Kidney (tissue), 13 donors: ENCODE measurements at regions not wholly inside any gene's neighbourhood (a gene's known extent, or its start where the extent isn't known, plus 50 kb on each side); places are given as distances from the start of the nearest gene placed in this dataset.
A peak's percentile ranks its signal among the peaks of the same experiment; 100 is the strongest.

Experiments used
- DNase-seq, 5 donors: peaks; one replicate each; pipeline ENCODE4 v3.0.0-alpha.2; 2013 to 2020
- FAIRE-seq: peaks from 2 replicates; lab custom pipeline; 2012; peaks lifted over from hg19 to GRCh38; lab: Jason Lieb, UNC
- H3K27ac ChIP-seq, 2 donors: one replicate each; pipeline ENCODE4 v1.7.0; 2013; ENCODE audit warnings: low read depth in 2 of 2, low read length in 2 of 2, inconsistent platforms in 1 of 2
- H3K27me3 ChIP-seq: one replicate; pipeline ENCODE4 v1.7.1; 2013; ENCODE audit warnings: low read length, inconsistent platforms; ENCODE audit not compliant: control insufficient read depth, insufficient read depth
- H3K36me3 ChIP-seq, 3 donors: one replicate each; pipeline versions ENCODE4 v1.7.0 to v1.7.1; 2013; ENCODE audit warnings: low read length in 3 of 3, control low read depth in 1 of 3, inconsistent platforms in 1 of 3; ENCODE audit not compliant: insufficient read depth in 3 of 3, control insufficient read depth in 2 of 3
- H3K4me1 ChIP-seq, 3 donors: one replicate each; pipeline versions ENCODE4 v1.7.0 to v1.7.1; 2013; ENCODE audit warnings: low read length in 3 of 3, inconsistent platforms in 1 of 3, low read depth in 1 of 3; ENCODE audit not compliant: control insufficient read depth in 2 of 3, insufficient read depth in 2 of 3
- H3K4me3 ChIP-seq, 3 donors: one replicate each; pipeline versions ENCODE4 v1.7.0 to v1.8.1; 2013; ENCODE audit warnings: low read length in 3 of 3, control low read depth in 1 of 3, inconsistent platforms in 1 of 3
- H3K9ac ChIP-seq, 3 donors: one replicate each; pipeline versions ENCODE4 v1.7.0 to v1.7.1; 2013; ENCODE audit warnings: low read length in 3 of 3, control low read depth in 1 of 3, inconsistent platforms in 1 of 3
- H3K9me3 ChIP-seq, 3 donors: one replicate each; pipeline versions ENCODE4 v1.7.0 to v1.7.1; 2013; ENCODE audit warnings: low read length in 3 of 3, control low read depth in 1 of 3, inconsistent platforms in 1 of 3; ENCODE audit not compliant: control insufficient read depth in 2 of 3, insufficient read depth in 1 of 3
- intact Hi-C: fragments of 100-400 bp; cut with DNase I; formaldehyde crosslinking; loops from one replicate; pipeline ENCODE4 v1.11.1; 2022
- TF ChIP-seq, protein P1 (sequence below): IDR thresholded peaks from 3 replicates; pipeline ENCODE4 v1.5.1; 2012; ENCODE audit warnings: mild to moderate bottlenecking, moderate library complexity, borderline replicate concordance; ENCODE audit not compliant: insufficient read depth; ENCODE audit errors: extremely low read depth
- donor health status: control.
- donor health status: control.
- donor health status: control.
- donor health status: control.
- donor health status: control.
- donor health status: DM: yes; HTN: yes; CAD: no.
- donor health status: Normal renal cell carcinoma (clear cell type).

DNA sequence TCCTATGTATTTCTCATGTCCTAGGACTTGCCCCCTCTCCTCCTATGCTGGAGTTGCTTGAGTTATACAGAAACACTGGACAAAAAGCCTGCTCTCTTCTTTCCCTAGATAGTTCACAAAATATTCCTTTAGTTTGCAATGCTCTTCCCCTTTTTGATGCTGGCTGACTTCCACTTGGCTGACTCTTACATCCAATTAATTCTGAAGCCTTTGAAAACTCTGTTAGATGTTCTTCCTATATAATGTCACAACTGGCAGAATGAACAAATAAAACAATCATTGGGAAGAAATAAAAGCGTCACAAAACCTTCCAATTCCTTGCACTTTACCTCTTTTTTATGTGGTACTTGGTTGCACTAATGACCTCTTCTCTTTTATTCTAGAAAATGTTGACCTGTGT, 253.8 kb upstream of the CITED2 start:
- Histone ChIP-seq H3K9ac (no peak overlapping the region), H3K4me3 (no peak overlapping the region), H3K36me3 (no peaks in the 10 kb centered on the region), H3K9me3 (no peaks in the 10 kb centered on the region), H3K4me1 (peaks cover 0 to 3% (median 0%) of the 10 kb centered on the region in 3 donors), H3K27me3 (no peaks in the 10 kb centered on the region), H3K27ac (no peak overlapping the region)
- intact Hi-C loops = no loop called here
- FAIRE-seq = no peak
- TF ChIP-seq, protein P1, sequence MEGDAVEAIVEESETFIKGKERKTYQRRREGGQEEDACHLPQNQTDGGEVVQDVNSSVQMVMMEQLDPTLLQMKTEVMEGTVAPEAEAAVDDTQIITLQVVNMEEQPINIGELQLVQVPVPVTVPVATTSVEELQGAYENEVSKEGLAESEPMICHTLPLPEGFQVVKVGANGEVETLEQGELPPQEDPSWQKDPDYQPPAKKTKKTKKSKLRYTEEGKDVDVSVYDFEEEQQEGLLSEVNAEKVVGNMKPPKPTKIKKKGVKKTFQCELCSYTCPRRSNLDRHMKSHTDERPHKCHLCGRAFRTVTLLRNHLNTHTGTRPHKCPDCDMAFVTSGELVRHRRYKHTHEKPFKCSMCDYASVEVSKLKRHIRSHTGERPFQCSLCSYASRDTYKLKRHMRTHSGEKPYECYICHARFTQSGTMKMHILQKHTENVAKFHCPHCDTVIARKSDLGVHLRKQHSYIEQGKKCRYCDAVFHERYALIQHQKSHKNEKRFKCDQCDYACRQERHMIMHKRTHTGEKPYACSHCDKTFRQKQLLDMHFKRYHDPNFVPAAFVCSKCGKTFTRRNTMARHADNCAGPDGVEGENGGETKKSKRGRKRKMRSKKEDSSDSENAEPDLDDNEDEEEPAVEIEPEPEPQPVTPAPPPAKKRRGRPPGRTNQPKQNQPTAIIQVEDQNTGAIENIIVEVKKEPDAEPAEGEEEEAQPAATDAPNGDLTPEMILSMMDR = no peak
- peak in 2 of 5 donors; percentile 60 to 91 for DNase-seq

DNA sequence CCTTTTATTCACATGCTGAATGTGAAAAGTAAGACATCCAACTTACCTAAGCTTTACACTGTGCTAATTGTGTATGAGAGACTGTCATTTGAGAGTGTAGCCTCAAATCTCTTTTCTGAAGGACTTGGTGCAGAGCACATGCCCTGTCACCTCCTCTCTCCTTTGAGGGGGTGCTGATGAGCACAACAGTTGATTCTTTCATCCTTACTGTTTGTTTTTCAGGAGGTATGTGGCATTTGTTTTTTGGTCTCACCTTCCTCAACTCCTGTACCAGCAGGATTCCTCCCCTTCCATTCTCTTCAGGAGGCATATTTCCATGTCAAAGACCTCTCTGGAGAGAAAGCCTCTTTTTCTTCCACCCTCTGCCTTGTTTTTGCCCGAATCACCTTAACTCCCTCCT, 252.6 kb upstream of the CITED2 start:
- no peaks in the 10 kb centered on the region for H3K9me3 ChIP-seq
- H3K4me3 ChIP-seq = no peak overlapping the region
- peaks cover 0 to 3% (median 0%) of the 10 kb centered on the region in 3 donors for H3K4me1 ChIP-seq
- no peak for DNase-seq
- TF ChIP-seq, protein P1 = no peak
- intact Hi-C loops = no loop called here
- no peak overlapping the region for H3K9ac ChIP-seq
- H3K27me3 ChIP-seq = no peaks in the 10 kb centered on the region
- H3K27ac ChIP-seq = no peak overlapping the region
- no peak for FAIRE-seq
- no peaks in the 10 kb centered on the region for H3K36me3 ChIP-seq

DNA sequence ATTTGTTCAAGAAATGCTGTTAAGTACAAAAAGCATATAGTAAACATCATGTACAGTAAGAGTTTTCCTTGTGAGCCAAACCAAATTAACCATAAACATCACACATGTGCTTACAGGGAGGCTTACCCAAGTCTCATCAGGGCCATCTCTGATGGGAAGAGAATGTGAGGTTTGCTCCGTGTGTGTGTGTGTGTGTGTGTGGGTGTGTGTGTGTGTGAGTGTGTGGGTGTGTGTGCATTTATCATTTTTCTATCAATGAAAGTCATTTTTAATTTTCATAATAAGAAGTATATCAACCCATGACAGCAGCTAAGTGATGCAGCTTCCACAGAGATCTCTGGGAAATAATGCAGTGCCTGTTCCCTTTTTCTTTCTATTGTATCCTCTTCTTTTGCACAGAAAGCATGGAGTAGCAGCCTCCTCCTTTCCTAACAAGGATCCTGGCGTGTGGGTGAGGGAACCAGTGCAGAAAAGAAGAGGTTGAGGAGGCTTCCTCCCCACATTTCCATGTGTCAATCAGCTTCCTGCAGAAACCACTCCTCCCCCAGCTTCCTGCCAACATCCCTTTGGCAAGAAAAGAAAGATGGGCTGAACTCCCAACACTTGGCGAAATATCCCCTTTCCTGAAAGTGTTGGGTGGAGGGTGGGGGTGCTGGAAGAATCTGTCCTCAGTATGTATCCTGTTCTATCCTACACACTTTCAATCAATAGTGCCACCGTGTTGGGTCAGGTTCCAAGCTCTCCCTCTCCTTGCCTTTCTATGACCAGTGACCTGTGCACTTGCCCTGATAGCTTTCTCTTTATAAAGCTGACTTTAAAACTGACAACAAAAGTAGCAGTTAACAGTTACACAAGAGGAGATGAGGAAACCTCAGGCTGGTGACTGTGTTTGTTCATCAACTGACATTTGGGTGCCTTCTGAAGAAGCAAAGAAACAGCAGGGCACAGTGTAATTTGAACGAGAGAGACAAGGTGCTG, 251.8 kb upstream of the CITED2 start:
- intact Hi-C loops = no loop called here
- Histone ChIP-seq H3K4me1 (peaks cover 0 to 3% (median 0%) of the 10 kb centered on the region in 3 donors), H3K27ac (no peak overlapping the region), H3K9ac (no peak overlapping the region), H3K9me3 (no peaks in the 10 kb centered on the region), H3K36me3 (no peaks in the 10 kb centered on the region), H3K27me3 (no peaks in the 10 kb centered on the region), H3K4me3 (no peak overlapping the region)
- TF ChIP-seq, protein P1 = no peak
- DNase-seq = peak in 4 of 5 donors; percentile 54 to 64 (median 60)
- no peak for FAIRE-seq
